Lower lobe of right lung (tissue), 2 donors: ENCODE measurements at regions not wholly inside any gene's neighbourhood (a gene's known extent, or its start where the extent isn't known, plus 50 kb on each side); places are given as distances from the start of the nearest gene placed in this dataset.

Experiments used
- ATAC-seq, 2 donors: fragments of 200-7000 bp; cut with Tn5 transposase; one replicate each; pipeline ENCODE4 v1.9.1; 2020 to 2022; ENCODE audit warnings: mild to moderate bottlenecking in 2 of 2, moderate library complexity in 2 of 2
- DNase-seq: peaks from one replicate; pipeline ENCODE4 v3.0.0-alpha.2; 2020
- H3K27ac ChIP-seq: fragments of 200-600 bp; one replicate; pipeline ENCODE4 v1.8.0; 2022
- H3K27me3 ChIP-seq: fragments of 200-600 bp; one replicate; pipeline ENCODE4 v1.8.0; 2022; ENCODE audit warnings: low read depth
- H3K36me3 ChIP-seq: fragments of 200-600 bp; one replicate; pipeline ENCODE4 v1.8.0; 2022; ENCODE audit warnings: mild to moderate bottlenecking
- H3K4me1 ChIP-seq: fragments of 200-600 bp; one replicate; pipeline ENCODE4 v1.8.0; 2022
- H3K4me3 ChIP-seq: fragments of 200-600 bp; one replicate; pipeline ENCODE4 v1.8.0; 2022; ENCODE audit warnings: mild to moderate bottlenecking
- H3K9me3 ChIP-seq: fragments of 200-600 bp; one replicate; pipeline ENCODE4 v1.8.0; 2022
- intact Hi-C: fragments of 100-400 bp; cut with DNase I; formaldehyde crosslinking; loops from one replicate; pipeline ENCODE4 v1.11.0; 2022
- TF ChIP-seq, protein P1 (sequence below): fragments of 200-600 bp; IDR thresholded peaks from one replicate; pipeline ENCODE4 v1.8.0; 2022; ENCODE audit warnings: antibody characterized with exemption, mild to moderate bottlenecking
- donor health status: DM: no; HTN: yes; CAD: no; lungs with severe emphysema.

DNA sequence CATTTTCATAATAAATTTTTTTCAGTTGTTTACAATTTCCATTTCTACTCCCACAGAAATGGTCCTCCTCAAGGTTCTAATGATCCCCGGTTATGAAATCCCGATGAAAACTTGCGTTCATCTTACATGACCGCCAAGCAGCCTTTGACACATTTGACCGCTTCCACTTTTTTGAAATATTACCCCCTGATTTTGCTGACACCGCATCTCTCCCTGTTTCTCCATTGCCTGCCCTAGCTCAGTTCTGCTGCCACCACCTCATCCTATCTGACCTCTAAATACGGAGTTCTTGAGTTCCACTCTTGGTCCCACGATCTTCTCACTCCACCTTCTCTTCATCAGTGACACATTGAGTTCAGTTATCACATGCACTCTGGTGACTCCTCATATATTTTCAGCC lies 74.1 kb downstream of the SLC35B3 start:
- TF ChIP-seq, protein P1, sequence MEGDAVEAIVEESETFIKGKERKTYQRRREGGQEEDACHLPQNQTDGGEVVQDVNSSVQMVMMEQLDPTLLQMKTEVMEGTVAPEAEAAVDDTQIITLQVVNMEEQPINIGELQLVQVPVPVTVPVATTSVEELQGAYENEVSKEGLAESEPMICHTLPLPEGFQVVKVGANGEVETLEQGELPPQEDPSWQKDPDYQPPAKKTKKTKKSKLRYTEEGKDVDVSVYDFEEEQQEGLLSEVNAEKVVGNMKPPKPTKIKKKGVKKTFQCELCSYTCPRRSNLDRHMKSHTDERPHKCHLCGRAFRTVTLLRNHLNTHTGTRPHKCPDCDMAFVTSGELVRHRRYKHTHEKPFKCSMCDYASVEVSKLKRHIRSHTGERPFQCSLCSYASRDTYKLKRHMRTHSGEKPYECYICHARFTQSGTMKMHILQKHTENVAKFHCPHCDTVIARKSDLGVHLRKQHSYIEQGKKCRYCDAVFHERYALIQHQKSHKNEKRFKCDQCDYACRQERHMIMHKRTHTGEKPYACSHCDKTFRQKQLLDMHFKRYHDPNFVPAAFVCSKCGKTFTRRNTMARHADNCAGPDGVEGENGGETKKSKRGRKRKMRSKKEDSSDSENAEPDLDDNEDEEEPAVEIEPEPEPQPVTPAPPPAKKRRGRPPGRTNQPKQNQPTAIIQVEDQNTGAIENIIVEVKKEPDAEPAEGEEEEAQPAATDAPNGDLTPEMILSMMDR: no peak
- H3K27me3 ChIP-seq: no peaks in the 10 kb centered on the region
- no peaks in the 10 kb centered on the region for H3K36me3 ChIP-seq
- DNase-seq (no peak), ATAC-seq (no peak)
- no peak overlapping the region for H3K27ac ChIP-seq
- H3K4me1 ChIP-seq: no peaks in the 10 kb centered on the region
- no peak overlapping the region for H3K4me3 ChIP-seq
- H3K9me3 ChIP-seq: no peaks in the 10 kb centered on the region
- intact Hi-C loops: no loop called here

DNA sequence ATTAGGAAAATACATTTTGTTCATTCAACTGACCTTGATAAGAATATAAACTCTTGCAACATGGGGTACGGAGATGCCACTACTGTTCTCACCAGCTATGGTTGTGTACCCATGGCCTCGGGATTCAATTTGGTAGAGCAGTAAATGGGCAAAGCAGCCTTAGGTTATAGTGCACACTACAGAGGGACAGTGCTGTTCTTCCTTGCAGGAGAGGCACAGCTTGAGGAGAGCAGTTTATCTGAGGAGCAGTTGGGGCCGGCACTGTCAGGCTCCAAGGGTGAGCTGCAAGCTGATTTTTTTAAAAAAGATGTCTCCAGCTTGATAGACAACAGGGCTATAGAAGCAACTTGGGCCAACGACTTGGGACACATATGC lies 82.4 kb downstream of the SLC35B3 start:
- Histone ChIP-seq H3K36me3 (no peaks in the 10 kb centered on the region), H3K9me3 (no peaks in the 10 kb centered on the region), H3K27ac (no peak overlapping the region), H3K4me3 (no peak overlapping the region), H3K27me3 (no peaks in the 10 kb centered on the region), H3K4me1 (no peaks in the 10 kb centered on the region)
- intact Hi-C loops: no loop called here
- ATAC-seq (no peak), DNase-seq (no peak)
- TF ChIP-seq, protein P1: no peak

DNA sequence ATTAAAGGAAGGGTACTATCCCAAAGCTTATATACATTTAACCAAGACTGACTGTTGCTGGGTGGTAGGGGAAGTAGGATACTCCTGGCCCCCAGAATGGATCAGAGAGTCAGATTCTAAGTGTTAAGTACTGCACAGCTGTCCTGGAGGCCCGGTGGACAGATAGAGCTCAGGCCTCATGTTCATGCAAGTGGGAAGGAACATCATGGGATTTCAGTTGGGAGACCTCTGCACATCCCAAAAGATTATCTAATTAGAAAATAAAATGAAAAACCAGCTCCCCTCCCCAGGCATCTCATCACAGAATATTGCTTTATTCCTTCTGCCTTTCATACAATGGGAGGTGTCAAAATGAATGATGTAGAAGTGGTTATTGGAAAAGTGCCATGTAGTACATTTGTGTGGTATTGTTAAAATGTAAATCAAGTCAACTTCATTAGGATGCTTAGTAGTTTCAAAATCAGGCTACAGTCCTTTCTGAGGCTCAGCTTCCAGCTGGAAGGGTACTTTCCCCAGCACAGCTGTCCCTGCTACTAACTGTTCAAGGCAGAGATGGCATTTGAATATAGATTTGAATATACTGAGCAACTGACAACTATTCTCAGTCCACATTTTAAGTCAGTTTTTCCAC lies 82.9 kb downstream of the SLC35B3 start:
- intact Hi-C loops: no loop called here
- TF ChIP-seq, protein P1: no peak
- Histone ChIP-seq H3K4me3 (no peak overlapping the region), H3K27ac (no peak overlapping the region), H3K4me1 (no peaks in the 10 kb centered on the region), H3K27me3 (no peaks in the 10 kb centered on the region), H3K9me3 (no peaks in the 10 kb centered on the region), H3K36me3 (no peaks in the 10 kb centered on the region)
- ATAC-seq (no peak), DNase-seq (no peak)

DNA sequence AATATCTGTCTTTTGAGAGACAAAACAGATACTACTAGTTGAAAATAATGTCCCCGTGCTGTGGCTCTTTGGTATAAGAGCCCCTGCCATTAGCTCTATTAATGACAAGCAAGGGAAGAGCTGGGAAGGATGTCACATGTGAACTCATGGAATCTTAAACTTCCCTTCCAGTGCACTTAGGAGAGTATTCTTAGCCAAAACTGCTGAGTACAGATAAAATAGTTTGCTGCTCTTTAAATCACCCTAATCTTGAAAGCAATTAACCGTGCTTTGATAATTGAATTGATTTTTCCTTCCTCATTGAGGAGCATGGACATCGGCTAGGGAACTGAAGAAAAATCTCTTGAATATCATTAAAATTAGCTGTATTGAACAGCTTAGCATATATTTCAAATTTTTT lies 91.7 kb downstream of the SLC35B3 start:
- intact Hi-C loops: no loop called here
- DNase-seq: no peak
- TF ChIP-seq, protein P1: no peak
- Histone ChIP-seq H3K9me3 (no peaks in the 10 kb centered on the region), H3K27ac (no peak overlapping the region), H3K27me3 (no peaks in the 10 kb centered on the region), H3K36me3 (no peaks in the 10 kb centered on the region), H3K4me3 (no peak overlapping the region), H3K4me1 (no peaks in the 10 kb centered on the region)
- no peak for ATAC-seq

DNA sequence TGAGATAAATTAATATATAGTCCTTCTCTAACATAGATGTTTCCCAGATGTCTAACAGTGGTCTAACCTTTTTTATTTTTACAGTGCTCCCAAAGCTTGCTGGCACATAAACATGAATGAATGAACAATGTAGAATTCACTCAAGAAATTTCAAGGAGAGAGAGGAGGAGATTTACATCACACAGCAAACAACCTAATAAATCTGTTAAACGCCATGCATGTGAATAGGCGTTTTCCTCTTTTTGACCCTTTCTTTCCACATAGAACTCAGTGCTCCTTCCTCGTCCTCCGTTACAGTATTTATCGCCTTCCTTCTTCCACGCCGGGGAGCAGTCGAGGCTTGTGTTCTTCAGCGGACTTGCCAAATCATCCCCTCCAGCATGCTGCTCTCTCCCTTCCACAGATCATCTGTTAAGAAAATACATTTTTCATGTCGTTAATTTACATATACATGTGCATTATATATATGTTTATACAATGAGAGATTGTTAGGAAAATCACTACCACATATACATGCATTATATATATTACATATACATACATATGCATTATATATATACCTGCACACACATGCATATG lies 93.0 kb downstream of the SLC35B3 start:
- no peak overlapping the region for H3K27ac ChIP-seq
- ATAC-seq: no peak
- H3K36me3 ChIP-seq: no peaks in the 10 kb centered on the region
- H3K4me3 ChIP-seq: no peak overlapping the region
- no peaks in the 10 kb centered on the region for H3K9me3 ChIP-seq
- H3K4me1 ChIP-seq: no peaks in the 10 kb centered on the region
- TF ChIP-seq, protein P1: no peak
- no peak for DNase-seq
- intact Hi-C loops: no loop called here
- no peaks in the 10 kb centered on the region for H3K27me3 ChIP-seq
